Jurkat, Clone E6-1 (cell line): ENCODE measurements at regions not wholly inside any gene's neighbourhood (a gene's known extent, or its start where the extent isn't known, plus 50 kb on each side); places are given as distances from the start of the nearest gene placed in this dataset.

Source experiments
- DNase-seq: peaks from one replicate; pipeline ENCODE4 v3.0.0-alpha.2; 2011; ENCODE audit warnings: low read depth, low spot score
- H3K4me3 ChIP-seq: 2 replicates; pipeline ENCODE4 v1.5.1; 2011; ENCODE audit warnings: mild to moderate bottlenecking, low read length, control low read depth, moderate library complexity

- H3K4me3 ChIP-seq, result no peak overlapping the region
- DNase-seq, result no peak
Measured at GRCh38 chr2:10234409-10235094, 68.2 kb upstream of the HPCAL1 start.

GRCh38 chr2:10235099-10235908 is 67.4 kb upstream of the HPCAL1 start:
- no peak overlapping the region for H3K4me3 ChIP-seq
- no peak for DNase-seq

DNA sequence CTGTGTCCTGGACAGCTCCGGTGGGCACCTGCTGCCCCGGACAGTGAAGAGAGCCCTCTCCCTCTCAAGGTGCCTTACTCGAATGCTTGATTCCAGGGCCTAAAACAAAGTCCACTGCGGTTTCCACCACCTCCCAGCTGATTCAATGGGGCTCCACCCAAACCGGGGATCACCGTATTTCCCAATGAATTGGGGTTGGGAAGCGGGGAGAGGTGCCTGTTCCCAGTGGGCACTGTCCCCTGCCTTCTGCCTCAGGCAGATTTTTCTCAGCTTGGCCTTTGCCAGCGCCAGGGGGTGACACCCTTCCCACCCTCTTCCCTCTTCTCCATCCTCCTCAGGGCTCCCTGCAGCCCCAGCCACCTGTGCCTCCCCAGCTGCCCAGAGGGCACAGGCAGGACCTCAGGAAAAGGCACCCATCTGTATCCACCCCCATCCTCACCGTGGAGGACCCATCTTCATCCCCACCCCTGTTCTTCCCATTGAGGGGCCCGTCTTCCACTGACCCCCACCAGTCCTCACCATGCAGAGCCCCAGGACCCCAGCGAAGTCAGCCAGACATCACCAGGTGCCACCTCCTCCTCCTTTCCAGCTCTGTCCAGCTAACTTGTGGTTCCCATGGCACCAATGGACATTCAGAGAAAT is 66.7 kb upstream of the HPCAL1 start:
- H3K4me3 ChIP-seq, result no peak overlapping the region

DNA sequence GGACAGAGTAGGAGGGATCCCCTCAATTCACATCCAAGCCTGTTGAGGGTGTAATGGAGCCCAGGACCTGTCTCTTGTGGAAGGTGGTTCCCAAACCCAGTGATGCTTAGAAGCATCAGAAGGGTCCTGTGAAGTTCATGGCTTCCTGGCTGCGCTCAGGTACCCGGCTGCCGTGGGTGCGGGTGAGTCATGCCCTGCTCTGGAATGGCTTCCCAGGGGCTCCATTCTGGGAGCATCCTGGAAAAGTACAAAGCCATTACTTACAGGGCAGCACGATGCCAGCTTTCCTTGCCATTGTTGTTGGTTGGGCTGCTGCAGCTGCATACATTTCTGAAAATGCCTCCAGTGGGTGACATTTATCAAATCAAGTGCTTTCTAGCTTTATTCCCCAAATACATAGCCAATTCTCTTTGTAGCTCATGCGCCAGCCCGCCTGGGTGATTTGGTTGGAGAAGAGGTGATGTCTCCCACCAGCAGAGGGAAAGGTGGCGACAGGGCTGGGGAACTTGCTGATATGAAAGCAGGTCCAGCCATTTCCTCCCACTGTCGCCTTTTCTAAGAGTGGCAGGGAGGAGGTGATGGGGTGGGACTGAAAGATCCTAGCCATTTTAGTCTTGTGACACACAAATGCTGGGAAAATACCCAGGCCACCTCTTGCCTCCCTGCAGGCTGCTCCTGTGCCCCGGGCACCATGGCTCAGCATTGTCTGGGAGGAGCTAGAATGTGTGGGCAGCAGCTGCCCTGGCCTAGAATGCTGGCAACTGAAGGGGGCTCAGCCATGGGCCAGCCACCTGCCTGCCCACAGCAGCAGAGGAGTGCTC is 65.9 kb upstream of the HPCAL1 start:
- no peak overlapping the region for H3K4me3 ChIP-seq
- no peak for DNase-seq

More for the DNA sequence above, 66.7 kb upstream of the HPCAL1 start:
- no peak for DNase-seq

DNA sequence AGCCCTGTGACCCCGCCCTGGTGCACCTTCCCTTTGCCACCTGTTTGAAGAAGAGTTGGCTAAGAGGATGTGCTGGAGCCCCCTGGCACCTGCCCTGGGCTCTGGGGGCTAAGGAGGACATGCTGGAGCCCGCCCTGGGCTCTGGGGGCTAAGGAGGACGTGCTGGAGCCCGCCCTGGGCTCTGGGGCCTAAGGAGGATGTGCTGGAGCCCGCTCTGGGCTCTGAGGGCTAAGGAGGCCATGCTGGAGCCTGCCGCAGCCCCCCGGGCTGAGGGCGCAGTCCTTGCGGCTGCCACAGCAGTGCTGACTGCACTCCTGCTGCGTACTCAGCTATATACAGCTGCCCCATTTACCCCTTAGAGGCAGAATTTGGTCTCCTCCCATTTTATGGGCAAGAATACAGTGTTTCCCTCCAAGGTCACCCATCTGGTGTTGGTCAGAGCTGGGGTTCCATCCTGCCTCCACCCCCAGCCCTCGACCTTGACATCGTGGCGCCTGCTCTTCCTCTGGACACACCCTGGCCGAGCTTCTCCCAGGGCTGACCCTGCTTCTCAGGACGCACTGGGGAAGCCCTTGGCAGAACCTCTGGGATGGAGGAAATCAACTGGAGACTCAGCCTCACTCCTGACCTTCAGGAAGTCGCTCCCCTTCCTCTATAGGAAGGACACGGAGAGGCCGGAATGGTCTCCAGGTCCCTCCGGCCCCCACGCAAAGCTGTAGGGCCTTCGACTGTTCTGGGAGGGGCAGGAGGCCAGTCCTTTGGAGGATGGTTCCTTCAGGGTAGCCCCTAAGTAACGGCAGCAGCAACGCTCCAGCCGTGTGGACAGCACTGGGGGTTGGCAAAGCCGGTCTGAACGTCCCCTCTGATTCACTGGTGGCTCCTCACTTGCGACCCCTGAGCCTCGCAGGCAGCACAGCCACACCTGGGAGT is 65.0 kb upstream of the HPCAL1 start:
- DNase-seq, result no peak
- no peak overlapping the region for H3K4me3 ChIP-seq

- DNase-seq, result no peak
- no peak overlapping the region for H3K4me3 ChIP-seq
Measured at GRCh38 chr2:10238396-10238795, 64.3 kb upstream of the HPCAL1 start.

- no peak for DNase-seq
- no peak overlapping the region for H3K4me3 ChIP-seq
Measured at GRCh38 chr2:10238991-10239485, 63.7 kb upstream of the HPCAL1 start.

- DNase-seq, result no peak
- no peak overlapping the region for H3K4me3 ChIP-seq
Measured at GRCh38 chr2:10239561-10239967, 63.1 kb upstream of the HPCAL1 start.

GRCh38 chr2:10240161-10240681 is 62.5 kb upstream of the HPCAL1 start:
- no peak overlapping the region for H3K4me3 ChIP-seq
- no peak for DNase-seq

GRCh38 chr2:10240911-10241610 is 61.6 kb upstream of the HPCAL1 start:
- no peak overlapping the region for H3K4me3 ChIP-seq
- DNase-seq, result no peak

GRCh38 chr2:10241641-10242430 is 60.9 kb upstream of the HPCAL1 start:
- H3K4me3 ChIP-seq, result no peak overlapping the region
- no peak for DNase-seq

GRCh38 chr2:10242451-10242850 is 60.3 kb upstream of the HPCAL1 start:
- H3K4me3 ChIP-seq, result no peak overlapping the region
- DNase-seq, result no peak

DNA sequence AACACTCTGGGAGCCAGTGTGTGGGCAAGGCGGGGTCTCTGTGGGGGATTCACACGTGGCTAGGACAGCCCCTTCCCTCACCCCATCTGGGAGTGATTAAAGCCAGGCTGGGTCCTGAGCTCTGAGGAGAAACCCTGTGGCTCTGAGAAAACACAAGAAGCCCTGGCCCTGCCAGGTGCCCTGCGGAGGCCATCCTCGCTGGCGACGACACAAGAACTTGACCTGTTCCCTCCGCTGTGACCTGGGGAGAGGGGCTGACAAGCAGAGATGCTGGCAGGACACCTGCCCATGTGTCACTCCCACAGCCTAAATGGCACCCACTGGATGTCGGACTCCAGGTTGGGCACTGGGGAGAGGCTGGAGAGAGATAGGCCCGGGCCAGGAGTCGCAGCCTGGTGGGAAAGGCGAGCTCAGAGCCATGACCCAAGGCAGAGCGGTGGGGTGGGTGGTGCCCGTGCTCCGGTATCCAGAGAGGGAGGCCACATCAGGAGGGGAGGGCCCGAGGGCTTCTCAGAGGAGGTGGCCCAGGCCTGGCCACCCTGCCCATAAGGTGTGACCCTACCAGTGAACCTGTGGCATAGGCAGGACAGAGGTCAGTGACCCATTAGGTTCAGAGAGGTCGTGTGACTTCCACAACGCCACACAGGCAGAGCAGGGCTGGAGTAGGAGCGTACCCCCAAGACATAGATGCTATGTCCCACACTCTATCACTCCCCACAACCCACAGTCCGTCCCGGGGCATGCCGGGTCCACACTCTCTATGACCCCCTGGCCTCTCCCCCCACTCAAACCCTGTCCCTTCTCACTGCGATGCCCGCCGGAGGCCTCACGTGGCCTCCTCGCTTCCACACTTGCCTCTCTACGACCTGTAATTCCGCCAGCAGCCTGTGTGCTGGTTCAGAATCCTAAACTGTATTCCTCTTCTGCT is 59.4 kb upstream of the HPCAL1 start:
- H3K4me3 ChIP-seq, result no peak overlapping the region
- no peak for DNase-seq

DNA sequence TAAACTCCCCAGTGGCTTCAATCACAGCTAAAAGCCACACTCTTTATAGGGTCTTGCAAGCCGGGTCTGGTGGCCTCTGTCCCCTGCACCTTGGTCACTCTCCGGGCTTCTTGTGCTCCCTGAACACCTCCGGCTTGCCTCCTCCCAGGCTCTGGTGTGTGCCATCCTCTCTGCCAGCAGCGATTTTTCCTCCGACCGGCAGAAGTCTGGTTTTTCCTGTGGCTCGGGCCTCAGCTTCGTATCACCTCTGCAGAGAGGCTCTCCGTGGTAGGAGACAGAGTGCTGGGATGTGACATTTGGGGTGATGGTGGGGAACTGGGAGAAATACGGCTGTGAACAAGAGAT is 58.8 kb upstream of the HPCAL1 start:
- H3K4me3 ChIP-seq, result no peak overlapping the region
- no peak for DNase-seq

DNA sequence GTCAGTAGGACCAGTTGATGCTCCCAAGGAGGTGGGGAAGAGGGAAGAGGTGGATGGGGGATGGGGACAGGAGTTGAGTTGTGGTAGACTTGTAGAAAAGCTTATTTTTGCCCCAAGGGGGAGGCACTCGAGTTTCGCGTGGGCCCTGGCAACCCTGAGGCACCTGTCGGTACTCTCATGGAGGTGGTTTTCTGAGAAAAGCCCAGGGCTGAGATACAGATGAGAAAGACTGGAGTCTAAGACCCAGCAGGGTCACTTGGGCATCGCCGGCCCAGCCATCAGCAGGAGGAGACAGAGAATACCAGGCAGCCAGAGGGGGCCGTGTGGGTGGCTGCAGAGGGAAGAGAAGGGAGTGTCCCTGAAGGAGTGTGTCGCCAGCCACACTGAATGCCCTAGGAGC is 57.7 kb upstream of the HPCAL1 start:
- H3K4me3 ChIP-seq, result no peak overlapping the region

GRCh38 chr2:10245661-10246060 is 57.0 kb upstream of the HPCAL1 start:
- no peak for DNase-seq
- H3K4me3 ChIP-seq, result no peak overlapping the region

More for the DNA sequence above, 57.7 kb upstream of the HPCAL1 start:
- DNase-seq, result no peak
